GM18907 (cell line): ENCODE measurements at regions not wholly inside any gene's neighbourhood (a gene's known extent, or its start where the extent isn't known, plus 50 kb on each side); places are given as distances from the start of the nearest gene placed in this dataset.

Source experiments
- ATAC-seq: cut with Tn5 transposase; IDR thresholded peaks from one replicate; pipeline ENCODE4 v1.9.1; 2021; ENCODE audit warnings: mild to moderate bottlenecking, moderate library complexity; ENCODE audit not compliant: unreplicated experiment

GRCh38 chr6:40196135-40196518, 261.9 kb upstream of the MOCS1 start:
- ATAC-seq, result no peak

DNA sequence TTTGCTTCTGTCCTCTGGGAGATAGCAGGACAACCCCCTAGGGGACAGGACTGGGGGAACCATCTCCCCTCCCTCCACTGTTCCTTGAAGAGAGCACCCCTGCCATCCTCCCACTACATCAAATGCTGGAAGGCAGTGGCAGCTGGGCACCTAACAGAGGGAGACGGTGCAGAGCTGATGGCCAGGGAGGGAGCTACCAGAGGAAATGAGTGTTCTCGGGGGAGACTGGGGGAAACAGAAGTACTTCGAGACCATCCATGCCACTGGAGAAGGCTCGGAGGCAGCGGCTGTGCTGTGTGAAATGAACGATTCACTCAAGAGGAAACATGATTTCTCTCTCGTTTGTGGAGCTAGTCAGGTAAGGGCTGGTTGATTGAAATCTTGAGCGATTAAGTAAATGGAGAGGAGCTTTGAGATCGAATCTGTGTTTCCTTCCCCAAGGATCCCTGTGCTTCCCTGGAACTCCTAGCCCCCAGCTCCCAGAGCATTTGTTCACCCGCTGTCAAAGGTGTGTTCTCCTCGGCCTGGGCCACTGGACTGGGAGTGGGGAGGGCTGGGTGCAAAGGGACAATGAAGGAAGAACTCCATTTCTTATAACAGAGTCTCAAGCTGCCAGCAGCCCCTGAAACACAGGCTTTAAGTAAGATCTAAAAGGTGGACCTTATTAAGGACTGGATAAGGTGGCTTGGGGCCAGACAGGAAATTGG, 261.3 kb upstream of the MOCS1 start:
- ATAC-seq, result no peak

GRCh38 chr6:40194447-40195170, 260.3 kb upstream of the MOCS1 start:
- ATAC-seq, result no peak

GRCh38 chr6:40192516-40192915, 258.3 kb upstream of the MOCS1 start:
- no peak for ATAC-seq

DNA sequence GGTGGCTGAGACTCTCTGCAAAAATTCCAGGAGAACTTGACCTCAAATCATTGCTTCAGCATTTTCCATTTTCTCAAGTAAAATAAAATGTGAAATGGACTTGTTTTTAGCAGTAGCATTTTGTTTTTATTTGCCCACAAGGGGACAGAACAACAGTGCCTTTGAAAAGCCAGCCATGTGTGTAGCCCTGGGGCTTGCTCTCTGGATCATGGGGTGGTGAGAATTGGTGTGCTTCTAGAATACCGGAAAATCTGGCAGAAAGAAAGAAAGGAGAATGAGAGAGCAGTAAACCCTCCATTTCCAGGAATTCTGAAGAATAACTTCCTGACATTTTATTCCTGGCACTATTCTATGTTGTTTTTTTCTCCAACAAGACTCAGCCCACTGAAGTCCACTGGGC, 254.7 kb upstream of the MOCS1 start:
- ATAC-seq, result no peak

DNA sequence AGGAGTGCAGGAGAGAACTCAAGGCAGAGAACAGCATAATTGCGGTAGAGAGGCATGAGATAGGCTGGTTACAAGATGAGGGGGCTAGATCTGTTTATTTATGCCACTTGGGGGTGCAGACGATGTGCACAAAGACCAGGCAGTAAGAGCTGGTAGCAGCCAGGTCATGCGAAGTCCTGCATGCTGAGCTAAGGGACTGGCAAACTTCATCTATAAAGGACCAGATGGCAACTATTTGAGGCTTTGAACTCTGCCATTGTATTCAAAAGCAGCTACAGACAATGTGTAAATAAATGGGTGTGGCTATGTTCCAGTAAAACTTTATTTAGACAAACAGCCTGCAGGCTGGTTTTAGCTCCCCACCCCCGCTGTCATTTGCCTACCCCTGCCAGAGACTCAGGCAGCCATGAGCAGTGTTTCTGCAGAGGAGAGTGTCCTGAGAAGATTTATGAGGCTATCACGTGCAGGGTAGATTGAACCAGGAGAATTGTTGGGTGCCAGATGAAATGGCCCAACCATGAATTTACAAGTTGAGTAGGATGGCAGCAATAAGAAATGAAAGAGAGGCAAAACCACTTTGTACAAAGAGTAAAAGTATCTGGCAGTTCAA, 253.4 kb upstream of the MOCS1 start:
- ATAC-seq, result no peak

DNA sequence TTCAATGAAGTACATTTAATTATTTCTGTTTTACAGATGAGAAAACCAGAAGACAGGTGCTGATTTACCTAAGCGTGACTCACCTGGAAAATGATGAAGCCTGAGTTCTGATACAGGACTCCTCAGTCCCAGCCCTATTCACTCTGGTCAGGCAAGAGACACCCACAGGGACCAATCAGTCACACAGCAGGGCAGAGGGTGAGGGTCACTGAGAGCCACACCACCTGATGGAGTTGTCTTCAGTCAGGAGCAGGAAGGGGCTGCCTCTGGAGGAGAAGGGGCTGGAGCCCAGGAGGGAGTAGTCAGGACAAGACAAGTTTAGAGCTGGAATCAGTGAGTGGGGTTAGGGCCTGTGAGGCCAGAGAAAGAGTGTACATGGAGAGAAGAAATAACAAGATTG, 251.2 kb upstream of the MOCS1 start:
- ATAC-seq, result no peak

- no peak for ATAC-seq
Measured at GRCh38 chr6:40183902-40184301, 249.6 kb upstream of the MOCS1 start.

DNA sequence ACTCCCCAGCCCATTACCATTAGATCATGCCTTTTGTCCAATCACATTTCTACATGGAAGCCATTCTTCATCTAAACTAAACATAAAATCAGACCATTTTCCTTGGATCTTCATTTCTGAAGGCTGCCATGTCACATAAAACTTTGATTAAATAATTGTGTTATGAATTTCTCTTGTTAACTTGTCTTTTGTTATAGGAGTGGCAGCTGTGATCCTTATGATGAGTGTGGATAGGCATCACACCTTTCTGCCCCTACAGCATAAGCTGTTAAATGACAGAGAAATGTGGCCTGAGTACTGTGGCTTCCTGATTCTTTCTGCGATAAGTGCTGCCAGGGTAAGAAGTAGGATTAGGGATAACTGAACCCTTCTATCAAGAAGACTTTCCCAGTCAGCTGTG, 247.1 kb upstream of the MOCS1 start:
- no peak for ATAC-seq

DNA sequence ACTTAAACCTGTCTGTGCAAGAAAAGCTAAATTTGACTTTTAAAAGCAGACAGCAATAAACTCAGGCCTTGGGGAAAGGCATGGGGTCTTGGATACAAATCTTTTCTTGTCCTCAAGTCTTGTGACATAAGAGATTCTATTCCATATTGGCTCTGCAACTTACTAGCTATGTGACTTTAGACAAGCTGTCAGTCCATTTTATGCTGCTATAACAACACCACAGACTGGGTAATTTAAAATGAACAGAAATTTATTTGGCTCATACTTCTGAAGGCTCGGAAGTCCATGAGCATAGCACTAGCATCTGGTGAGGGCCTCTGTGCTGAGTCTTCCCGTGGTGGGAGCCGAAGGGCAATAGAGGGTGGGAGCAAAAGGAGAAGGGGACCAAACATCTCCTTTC, 246.0 kb upstream of the MOCS1 start:
- ATAC-seq, result no peak

GRCh38 chr6:40179496-40179895, 245.2 kb upstream of the MOCS1 start:
- no peak for ATAC-seq

DNA sequence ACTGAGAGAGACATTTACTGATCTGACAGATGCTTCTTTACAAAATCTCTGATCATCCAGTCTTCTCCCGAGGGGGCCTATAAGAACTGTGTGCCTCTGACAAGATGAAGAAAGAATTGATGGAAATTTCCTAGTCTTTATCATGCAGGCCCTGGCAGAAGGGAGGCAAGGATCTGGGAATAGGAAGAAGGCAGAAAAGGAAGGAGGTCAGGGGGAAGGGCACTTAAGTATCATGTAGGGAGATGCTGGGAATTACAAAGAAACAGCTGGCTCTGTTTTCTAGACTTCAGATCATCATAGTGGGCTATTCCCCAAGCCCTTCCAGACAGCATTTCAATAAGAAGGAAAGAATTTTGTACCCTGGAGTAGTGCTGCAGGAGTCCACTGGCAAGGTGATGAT, 243.3 kb upstream of the MOCS1 start:
- no peak for ATAC-seq

GRCh38 chr6:40176152-40176551, 241.9 kb upstream of the MOCS1 start:
- ATAC-seq, result no peak

DNA sequence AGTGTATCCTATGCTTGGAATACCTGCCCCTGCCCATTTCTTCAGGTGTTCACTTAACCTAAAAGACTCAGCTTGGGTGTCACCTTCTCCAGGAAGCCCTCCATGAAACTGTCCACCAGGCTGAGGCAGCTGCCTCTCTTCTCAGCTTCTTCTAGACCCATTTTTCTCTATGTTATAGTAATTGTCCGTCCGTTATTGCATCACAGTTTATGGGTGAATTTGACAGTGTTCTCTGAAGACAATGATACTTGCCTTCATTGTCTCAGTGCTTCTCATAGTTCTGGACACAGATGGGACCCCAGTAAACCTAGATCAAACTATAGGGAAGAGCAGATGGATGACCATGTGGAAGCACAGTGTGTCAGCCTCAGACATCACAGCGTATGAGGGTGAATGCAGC, 238.0 kb upstream of the MOCS1 start:
- no peak for ATAC-seq

- ATAC-seq, result no peak
Measured at GRCh38 chr6:40171343-40171742, 237.1 kb upstream of the MOCS1 start.

GRCh38 chr6:40170856-40171255, 236.6 kb upstream of the MOCS1 start:
- ATAC-seq, result no peak

DNA sequence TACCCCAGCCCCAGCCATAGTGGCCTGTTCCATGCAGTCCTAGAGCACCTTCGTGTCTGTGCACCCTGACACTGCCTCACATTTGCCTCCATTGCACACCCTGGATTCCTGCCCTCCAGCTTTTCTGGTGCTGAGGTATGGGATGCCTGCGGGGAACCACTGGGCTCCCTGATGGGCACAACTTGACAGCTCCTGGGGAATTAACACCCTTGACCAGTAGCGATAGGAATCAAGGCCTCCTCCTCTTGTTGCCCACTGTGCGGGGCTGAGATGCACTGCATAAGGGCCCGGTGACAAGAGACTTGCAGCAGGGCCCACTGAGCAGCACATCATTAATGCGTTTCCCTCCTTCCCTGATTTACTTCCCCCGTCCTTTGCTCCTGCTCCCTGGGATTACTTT, 235.6 kb upstream of the MOCS1 start:
- no peak for ATAC-seq

- ATAC-seq, result no peak
Measured at GRCh38 chr6:40166963-40167362, 232.7 kb upstream of the MOCS1 start.

GRCh38 chr6:40165036-40165709, 230.9 kb upstream of the MOCS1 start:
- ATAC-seq, result no peak

DNA sequence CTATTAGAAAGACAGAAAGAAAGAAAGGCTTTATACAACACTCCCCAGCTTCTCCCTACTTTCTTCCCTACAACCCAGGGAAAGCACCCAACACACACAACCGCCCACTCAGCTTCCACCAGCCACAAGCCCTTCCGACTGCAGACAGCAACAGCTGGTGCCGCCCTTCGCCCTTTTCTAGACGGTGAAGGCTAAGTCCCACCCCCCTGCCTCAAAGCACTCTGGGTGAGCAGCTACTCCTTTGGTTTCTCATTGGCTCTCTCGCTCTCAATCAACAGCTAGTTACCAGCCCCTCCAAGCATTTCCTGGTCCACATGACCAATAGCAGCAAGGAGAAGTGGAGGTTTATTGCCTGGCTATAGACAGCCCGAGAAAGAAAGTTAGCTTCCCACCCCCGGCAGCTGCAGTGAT, 230.1 kb upstream of the MOCS1 start:
- no peak for ATAC-seq

DNA sequence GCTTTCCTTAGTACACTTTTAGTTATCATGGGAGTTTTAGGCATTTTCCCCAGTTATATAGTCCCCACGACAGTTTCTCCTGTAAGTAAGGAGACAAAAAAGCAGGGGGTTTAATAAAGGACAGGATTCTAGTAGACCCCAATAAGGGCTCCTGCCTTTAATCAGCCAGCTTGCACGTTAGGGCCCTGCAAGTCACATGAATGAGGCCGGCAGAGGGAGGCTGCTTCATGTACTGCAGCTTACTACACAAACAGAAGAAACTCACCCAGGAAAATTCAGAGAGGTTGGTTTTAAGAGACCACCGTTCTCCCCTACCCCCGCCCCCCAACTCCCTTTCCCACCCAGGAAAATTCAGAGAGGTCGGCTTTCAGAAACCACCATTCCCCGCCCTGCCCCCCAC, 229.7 kb upstream of the MOCS1 start:
- no peak for ATAC-seq

DNA sequence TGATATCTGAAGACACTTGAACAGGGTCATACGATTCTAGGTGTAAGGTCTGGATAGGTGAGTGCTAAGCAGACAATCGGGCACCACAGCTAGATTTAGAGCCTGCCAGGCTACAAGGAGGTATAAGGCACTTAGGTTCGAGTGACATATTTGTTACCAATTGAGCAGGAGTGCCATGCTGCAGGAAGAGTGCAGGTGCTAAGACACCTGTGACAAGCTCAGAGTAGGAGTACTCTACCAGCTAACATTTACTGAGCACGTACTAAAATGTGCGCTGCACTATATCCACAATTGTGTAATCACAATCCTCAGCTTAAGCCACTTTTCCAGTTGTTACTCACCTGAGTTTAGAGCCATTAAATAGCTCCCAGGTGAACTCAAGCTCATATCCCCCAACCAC, 227.8 kb upstream of the MOCS1 start:
- no peak for ATAC-seq
